ENCODE measurements at regions not wholly inside any gene's neighbourhood (a gene's known extent, or its start where the extent isn't known, plus 50 kb on each side); places are given as distances from the start of the nearest gene placed in this dataset.
"Not testable (repeated sequence)": the region's sequence is repeated elsewhere in the genome, so short reads cannot be mapped to it uniquely, and the experiment has no call there.

DNA sequence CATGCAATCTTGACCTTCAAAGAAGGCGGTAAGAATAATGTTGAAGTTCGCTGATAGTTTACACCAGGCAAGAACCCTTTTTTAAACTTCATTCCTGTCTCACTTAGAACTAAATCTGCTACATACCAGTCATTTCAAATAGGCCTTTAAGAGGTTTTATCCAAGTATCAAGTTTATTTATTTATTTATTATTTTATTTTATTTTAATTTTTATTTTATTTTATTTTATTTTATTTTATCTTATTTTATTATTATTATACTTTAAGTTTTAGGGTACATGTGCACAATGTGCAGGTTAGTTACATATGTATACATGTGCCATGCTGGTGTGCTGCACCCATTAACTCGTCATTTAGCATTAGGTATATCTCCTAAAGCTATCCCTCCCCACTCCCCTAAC, 691.6 kb downstream of the ANKRD7 start:
- DNase-seq (ENCODE audit: low read depth): not testable (repeated sequence)

DNA sequence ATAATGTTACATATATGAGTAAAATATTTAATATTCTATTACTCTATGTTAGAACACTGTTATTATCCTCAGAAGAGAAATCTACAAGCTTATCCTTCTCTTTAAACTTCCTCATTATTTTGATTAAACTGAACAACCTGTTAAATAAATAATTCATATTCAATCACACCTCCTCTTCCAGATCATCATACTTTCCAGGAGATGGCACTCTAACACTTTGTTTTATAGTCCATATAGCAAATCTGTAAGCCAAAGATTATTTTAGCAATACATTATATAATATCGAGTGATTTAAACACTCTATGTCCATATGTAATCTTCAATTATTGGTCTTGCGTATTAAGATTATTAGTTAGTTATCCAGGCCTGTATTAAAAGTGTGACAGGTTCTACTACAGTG, 694.1 kb downstream of the ANKRD7 start:
- peak; percentile 0 for DNase-seq (ENCODE audit: low read depth)

DNA sequence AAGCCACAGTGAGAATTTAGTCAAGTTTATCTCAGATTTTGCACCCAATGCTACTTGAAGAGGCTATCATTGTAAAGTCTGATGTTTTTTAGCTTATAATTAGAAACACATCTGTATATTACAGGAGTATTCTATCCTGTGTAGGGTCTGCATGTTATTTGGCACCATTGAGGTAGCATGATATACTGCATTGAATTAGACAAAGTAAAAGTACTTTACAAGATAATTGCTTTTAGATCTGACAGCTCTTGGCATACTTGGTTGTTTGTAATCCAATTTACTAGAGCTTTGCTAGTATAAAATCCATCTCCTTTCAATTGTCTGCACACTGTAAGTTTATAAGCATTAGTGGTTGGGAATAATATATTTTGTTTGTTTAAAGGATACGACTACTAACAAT, 714.3 kb downstream of the ANKRD7 start:
- DNase-seq (ENCODE audit: low read depth): no peak

DNA sequence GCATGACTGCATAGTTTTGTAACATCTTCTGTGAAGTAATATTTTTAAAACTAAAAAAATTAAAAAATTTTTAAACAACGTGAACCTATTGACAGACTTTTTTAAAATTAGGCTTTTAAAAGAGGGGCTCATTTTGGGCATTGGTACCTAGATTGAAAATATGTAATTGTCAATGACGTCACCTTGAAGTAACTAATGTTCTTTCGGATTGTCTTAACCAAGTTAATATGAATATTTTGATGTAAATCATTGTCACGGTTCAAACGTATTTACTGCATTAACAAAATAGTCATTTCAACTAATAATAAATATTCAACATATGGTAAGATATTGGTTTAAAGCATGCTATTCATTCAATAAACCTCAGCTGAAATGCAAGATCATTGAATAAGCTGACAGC, 719.8 kb downstream of the ANKRD7 start:
- DNase-seq (ENCODE audit: low read depth): no peak

DNA sequence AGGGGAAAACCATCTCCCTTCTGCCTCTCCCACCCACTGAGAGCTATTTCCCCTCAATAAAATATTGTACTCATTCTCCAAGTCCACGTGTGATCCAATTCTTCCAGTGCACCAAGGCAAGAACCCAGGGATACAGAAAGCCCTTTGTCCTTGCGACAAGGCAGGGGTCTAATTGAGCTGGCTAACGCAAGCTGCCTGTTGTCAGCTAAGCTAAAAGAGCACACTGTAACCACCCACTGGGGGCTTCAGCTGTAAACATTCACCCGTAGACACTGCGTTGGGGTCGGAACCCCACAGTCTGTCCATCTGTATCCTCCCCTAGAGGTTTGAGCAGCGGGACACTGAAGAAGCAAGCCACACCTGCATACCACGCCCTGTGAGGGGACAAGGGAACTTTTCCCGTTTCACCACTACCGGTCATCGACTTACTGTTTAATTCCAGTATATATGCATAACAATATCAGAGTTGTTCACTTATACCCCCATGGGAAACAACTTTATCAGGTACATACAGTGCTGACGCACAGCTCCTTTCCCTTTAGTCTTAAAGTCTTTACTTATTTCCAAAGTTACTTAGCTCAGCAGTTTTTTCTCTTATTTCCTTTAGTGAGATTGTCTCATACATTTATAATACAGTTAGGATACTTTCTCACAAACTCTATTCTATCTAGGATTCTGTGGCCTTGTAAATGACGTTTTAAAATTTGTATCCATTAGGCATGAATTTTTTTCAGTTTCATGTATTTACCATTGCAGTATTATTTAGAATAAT, 721.6 kb downstream of the ANKRD7 start:
- DNase-seq (ENCODE audit: low read depth): no peak

DNA sequence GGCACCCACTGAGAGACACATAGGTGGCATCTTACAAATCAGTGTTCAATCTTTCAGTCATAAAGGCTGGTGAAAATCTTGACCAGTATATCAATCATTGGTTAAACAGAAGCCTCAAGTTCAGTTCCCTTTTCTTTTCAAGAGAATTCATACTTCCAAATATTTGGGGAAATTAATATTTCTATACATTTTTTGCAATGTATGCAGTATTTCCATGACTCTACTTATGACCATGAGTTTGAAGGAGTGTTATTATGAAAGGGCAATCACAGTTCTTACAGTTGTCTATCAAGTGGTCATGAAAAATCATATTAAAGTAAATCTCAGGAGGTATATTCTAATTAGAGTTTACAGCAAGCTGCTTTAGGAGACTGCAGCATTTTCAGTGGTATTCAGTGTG, 724.0 kb downstream of the ANKRD7 start:
- no peak for DNase-seq (ENCODE audit: low read depth)

DNA sequence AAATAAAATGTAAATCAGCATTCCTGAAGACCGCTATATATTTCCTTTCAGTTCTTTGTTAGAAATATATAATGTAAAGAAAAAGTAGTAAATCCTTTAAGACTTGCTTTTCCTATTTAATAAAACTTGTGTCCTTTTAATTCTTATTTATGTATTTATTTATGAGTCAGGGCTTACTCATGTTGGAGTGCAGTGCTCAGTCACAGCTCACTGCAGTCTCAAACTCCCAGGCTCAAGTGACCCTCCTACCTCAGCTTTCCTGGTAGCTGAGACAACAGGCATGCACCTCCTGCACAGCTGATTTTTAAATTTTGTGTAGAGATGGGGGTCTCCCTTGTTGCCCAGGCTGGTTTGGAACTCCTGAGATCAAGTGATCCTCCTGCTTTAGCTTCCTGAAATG, 724.5 kb downstream of the ANKRD7 start:
- no peak for DNase-seq (ENCODE audit: low read depth)

DNA sequence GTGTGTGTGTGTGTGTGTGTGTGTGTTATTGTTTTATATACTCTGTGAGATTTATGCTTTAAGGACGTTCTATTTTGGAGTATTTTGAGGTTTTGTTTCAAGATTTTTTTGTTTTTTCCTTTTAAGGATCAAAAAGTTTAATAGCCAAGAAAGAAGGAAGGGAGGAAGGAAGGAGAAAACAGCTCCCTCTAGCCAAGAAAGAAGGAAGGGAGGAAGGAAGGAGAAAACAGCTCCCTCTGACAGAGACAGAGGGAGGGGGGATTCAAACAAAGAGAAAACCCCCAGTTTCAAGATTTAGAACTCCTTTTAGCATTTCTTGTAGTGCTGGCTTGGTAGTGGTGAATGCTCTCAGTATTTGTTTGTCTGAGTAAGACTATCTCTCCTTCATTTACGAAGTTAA, 731.8 kb downstream of the ANKRD7 start:
- not testable (repeated sequence) for DNase-seq (ENCODE audit: low read depth)

DNA sequence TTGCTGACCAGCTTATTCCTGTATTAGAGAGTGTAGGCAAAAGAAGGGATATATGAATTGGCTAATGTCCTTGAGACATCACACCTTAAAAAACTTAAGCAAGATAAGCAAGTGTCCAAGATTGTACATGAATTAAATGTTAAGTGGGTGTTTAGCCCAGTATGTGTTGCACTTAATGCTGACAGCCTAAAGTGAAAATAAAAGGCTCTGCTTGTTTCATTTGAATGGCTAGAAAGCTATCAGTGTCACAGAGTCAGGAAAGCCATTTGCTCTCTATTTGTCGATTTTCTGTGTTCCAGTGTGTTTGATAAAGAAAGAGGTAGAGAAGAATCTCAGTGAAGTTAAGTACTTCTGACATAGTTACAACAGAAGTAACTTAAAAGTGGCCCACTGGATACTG, 744.9 kb downstream of the ANKRD7 start:
- DNase-seq (ENCODE audit: low read depth): no peak

DNA sequence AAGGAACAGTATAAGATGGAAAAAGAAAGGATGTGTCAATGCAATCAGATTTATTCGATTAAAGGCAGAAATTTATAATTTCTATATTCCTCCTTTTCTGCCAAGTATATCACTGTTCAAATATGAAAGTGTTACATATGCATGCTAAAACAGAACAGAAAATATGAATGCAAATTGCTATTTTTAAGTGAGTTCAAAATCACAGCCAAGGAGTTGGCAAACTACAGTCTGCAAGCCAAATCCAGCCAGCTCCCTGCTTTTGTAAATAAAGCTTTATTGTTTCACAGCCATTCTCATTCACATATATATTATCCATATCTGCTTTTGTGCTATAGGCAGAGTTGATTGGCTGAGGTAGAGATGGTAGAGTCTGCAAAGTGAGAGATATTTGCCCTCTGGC, 747.2 kb downstream of the ANKRD7 start:
- DNase-seq (ENCODE audit: low read depth): no peak

DNA sequence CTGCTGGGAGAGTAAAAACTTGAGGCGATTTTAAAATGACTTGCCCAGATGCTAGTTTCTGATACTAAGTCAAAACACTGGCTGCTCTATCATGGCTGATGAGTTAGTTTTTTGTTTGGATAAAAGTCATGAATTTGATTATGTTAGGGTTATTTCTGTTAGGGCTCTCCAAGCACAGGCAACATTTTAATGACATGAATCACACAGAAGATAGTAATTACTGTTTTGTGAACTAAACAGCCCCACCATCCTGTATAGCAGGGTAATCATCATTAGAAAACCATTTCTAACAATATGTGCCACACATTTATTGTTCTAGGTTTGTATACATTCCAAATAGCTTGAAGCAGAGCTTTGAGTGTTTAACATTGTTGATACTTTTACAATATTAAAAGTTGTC, 750.3 kb downstream of the ANKRD7 start:
- DNase-seq (ENCODE audit: low read depth): peak; percentile 1

DNA sequence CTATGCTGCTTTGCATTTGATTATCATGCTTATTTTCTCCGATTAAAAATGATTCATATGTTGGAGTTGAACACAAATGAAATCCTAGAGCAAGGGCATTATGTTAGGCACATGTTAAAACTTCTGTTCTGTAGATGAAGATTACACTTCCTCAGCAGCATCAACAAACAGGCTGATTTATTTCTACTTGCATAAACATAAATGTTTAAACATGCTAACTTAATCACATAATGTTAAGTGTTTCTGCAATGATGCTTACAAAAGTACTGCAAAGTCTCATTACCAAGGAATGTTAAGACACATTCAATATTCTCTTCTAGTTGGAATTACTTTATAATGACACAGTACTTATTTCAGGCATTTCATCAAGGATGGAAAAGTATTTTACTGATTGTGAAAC, 770.8 kb downstream of the ANKRD7 start:
- no peak for DNase-seq (ENCODE audit: low read depth)

DNA sequence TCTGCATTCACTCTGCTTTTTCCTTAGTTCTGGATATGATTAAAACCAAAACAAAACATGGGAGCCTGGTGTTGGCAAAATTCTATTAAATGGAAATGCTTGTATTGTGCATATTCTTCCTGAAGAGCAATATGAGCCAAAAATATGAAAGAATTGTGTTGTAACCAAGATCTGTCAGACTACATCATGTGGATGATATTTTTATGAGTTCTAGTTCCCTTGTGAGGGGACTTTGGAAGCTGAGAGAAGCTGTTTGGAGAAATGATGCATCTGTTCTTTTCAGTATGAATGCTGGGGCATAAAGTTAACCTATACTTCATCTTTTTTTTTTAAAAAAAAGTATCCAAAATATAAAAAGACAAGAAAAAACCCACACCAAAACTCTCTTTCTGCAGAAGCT, 782.7 kb downstream of the ANKRD7 start:
- DNase-seq (ENCODE audit: low read depth): no peak

DNA sequence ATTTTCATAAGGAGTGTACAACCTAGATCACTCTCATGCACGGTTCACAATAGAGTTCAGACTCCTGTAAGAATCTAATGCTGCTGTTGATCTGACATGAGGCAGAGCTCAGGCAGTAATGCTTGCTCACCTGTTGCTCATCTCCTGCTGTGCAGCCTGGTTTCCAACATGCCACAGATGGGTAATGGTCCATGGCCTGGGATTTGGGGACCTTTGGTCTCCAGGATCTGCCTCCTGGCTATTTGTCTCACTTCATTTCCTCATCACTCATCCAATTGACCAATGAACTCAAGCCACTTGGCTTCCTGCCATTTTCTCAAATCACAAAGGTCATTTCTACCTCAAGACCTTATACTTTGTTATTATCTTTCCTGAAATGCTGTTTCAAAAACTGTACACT, 786.1 kb downstream of the ANKRD7 start:
- no peak for DNase-seq (ENCODE audit: low read depth)

DNA sequence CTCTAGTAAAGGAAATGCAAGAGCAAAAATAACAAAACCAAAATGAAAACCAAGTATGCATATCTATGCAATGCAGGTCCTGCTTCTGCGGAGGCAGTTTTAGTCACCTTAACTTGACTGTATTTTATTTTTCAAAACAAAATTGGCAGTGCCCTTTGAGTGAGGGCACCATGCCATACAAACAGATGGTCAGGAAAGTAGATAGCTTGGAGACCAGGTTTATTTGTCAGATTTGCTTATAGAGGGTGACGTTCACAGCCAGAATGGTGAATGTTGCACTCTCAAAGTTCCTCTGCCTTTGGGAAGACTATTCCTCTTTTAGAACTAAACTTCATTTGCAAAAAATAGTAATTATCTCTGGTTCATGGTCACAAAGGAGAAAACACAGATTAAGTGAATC, 801.9 kb downstream of the ANKRD7 start:
- DNase-seq (ENCODE audit: low read depth): no peak

DNA sequence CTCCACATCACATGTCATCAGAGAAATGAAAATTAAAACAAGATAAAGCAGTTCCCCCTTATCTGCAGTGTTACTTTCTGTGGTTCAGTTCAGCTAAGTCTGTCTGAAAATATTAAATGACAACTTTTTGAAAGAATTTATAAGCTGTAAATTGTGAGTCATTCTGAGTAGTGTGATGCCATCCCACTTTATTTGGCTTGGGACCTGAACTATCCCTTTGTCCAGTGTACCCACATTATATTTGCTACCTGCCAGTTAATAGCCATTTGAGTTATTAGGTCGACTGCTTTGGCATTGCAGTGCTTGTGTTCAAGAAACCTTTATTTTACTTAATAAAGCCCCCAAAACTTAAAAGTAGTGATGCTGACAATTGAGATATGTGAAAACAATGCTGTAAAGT, 804.2 kb downstream of the ANKRD7 start:
- DNase-seq (ENCODE audit: low read depth): no peak

DNA sequence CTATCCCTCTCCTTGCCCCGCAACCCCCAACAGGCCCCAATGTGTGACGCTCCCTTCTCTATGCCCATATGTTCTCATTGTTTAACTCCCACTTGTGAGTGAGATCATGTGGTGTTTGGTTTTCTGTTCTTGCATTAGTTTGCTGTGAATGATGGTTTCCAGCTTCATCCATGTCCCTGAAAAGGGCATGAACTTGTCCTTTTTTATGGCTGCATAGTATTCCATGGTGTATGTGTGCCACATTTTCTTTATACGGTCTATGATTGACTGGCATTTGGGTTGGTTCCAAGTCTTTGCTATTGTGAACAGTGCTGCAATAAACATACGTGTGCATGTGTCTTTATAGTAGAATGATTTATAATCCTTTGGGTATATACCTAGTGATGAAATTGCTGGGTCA, 807.6 kb downstream of the ANKRD7 start:
- DNase-seq (ENCODE audit: low read depth): not testable (repeated sequence)

DNA sequence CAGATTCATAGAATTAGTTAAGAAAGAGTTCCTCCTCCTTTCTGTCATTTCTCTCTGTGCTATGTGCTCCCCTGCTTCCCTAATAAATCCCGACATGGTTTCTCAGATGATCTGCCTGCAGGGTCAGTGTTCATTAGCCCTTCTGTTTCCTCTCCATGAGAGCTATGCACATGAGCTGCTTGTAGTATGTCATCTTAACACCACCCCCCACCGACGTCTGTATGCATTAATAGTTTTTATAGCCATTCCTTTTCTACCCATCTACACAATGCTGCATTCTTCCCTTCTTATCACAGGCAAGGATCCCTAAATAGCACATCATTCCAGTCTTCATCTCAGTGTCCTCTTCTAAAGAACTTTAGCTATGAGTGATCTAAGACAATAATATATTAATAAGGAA, 809.1 kb downstream of the ANKRD7 start:
- DNase-seq (ENCODE audit: low read depth): no peak

DNA sequence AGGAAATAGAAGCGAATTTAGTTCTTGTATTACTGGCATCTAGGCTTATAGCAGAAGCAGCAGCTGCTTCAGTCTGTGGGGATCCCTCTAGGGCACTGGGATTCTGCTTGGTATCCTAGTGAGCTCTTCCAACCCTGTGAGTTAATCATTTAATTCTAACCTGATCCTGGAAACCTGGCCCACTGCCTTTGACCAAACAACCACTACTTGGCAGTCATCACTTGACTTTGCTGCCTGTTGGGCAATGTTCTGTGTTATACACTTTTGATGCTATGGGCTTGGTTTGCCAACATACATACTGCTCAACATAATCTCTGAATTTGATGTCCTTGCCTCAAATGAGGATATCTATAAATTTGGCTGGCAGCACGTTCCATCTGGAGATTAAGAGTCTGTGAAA, 813.4 kb downstream of the ANKRD7 start:
- DNase-seq (ENCODE audit: low read depth): no peak

DNA sequence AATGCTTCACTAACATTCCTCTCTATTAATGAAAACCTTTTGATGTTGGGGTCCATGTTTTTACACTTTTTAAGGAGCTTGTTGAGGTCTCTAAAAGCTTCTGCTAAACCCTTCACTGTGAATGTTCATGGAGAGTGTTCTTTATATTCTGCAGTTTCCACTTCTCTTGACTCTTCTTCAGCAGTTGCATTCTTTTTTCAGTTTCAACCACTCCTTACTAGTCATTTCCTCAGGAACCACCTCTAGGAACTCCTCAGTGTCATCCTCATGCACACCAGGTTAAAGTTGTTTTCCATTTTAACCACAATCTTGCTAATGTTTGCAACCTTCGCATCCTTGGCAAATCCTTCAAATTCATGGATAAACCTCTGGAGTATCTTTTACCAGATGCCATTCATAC, 821.6 kb downstream of the ANKRD7 start:
- DNase-seq (ENCODE audit: low read depth): no peak

DNA sequence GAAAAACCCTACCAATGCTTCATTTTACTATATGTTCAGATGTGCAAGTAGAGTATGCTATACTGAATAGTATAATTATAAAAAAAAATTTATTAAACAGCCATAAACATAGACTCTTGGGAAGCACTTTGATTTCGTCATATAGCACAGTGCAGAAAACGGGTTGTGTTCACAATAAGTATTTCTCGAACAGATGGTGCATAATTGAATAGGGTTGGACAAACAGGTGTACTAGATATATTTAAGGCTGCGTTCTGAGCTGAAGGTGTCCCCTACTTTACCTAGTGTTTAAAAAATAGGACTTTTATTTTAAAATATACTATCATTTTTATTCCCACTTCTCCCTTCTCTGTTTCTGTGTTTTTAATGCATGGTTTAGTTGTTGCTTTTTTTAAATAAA, 841.5 kb downstream of the ANKRD7 start:
- no peak for DNase-seq (ENCODE audit: low read depth)

DNA sequence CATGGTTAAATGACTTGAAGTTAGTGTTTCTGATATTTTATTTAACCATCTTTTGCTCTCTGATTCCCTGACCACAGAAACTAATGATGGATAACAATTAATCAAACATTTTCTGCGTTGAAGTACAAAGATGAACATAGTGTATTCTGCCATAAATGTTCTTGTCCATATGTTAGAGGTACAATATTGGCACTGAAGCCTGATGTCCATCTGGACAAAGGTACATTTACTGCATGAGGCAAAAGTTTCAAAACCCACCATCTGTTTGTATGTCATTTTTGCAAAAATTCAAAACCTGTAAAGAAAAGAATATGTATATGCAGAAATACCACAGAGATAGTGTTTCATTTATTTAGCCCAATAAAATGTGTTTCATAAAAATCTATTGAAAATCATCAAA, 861.5 kb downstream of the ANKRD7 start:
- DNase-seq (ENCODE audit: low read depth): no peak

DNA sequence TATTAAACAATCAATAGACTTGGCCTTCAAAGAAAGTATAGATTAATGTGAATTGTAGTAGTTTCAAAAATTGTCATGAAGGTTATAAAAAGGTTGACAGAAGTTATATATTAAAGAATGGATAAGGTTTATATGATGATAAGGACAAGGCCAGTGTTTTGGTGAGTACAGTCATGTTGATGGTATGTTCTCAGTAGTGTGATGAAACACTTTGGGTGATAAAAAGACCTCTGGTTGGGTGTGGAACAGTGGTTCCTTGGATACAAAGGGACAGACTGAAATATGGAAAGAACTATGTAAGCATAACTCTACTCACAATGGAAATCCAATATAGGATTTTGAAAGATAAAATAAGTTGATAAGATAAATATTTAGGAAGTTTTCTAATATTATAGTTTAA, 866.3 kb downstream of the ANKRD7 start:
- no peak for DNase-seq (ENCODE audit: low read depth)

DNA sequence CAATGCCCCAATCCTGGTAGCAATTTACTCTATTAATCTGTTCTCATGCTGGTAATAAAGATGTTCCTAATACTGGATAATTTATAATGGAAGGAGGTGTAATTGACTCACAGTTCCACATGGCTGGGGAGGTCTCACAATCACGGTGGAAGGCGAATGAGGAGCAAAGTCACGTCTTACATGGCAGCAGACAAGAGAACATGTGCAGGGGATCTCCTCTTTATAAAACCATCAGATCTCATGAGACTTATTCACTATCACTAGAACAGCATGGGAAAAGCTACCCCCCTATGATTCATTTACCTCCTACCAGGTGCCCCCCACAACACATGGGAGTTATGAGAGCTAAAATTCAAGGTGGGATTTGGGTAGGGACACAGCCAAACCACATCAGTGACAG, 872.2 kb downstream of the ANKRD7 start:
- DNase-seq (ENCODE audit: low read depth): no peak

All from M059J (cell line).